Hematopoietic multipotent progenitor cell treated with erythropoietin and hydrocortisone succinate and interleukin-3 and kit ligand, for 4 days (in vitro differentiated cells): ENCODE measurements at regions not wholly inside any gene's neighbourhood (a gene's known extent, or its start where the extent isn't known, plus 50 kb on each side); places are given as distances from the start of the nearest gene placed in this dataset.
"Not testable (repeated sequence)": the region's sequence is repeated elsewhere in the genome, so short reads cannot be mapped to it uniquely, and the experiment has no call there.

Experiments used
- DNase-seq: peaks from one replicate; pipeline ENCODE4 v3.0.0-alpha.2; 2015

DNA sequence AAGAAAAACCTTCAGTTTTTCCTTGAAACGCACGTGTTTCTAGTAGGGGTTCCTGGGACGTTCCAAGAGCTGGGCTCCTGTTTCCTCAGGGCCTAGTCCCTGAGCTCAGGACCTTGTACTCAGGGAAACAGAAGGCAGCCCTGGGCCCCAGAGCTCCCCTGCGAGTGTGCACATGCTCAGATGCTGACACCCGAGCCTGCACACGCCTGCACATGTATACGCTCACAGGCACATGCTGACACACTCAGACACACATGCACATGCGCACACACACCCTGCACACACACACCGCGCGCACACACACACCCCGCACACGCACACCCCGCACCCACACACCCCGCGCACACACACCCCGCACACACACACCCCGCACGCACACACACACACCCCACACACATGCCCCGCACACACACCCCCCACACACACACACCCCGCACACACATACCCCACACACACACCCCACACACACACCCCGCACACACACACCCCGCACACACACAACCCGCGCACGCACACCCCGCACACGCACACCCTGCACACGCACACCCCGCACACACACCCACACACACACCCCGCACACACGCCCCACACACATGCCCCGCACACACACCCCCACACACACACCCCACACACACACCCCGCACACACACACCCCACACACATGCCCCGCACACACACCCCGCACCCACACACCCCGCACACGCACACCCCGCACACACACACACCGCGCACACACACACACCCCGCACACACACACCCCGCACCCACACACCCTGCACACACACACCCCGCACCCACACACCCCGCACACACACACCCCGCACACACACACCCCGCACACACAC is 52.2 kb downstream of the CALML3 start:
- DNase-seq, result peak; percentile 35

- DNase-seq, result not testable (repeated sequence)
Measured at GRCh38 chr10:5580038-5580428, 55.3 kb downstream of the CALML3 start.

DNA sequence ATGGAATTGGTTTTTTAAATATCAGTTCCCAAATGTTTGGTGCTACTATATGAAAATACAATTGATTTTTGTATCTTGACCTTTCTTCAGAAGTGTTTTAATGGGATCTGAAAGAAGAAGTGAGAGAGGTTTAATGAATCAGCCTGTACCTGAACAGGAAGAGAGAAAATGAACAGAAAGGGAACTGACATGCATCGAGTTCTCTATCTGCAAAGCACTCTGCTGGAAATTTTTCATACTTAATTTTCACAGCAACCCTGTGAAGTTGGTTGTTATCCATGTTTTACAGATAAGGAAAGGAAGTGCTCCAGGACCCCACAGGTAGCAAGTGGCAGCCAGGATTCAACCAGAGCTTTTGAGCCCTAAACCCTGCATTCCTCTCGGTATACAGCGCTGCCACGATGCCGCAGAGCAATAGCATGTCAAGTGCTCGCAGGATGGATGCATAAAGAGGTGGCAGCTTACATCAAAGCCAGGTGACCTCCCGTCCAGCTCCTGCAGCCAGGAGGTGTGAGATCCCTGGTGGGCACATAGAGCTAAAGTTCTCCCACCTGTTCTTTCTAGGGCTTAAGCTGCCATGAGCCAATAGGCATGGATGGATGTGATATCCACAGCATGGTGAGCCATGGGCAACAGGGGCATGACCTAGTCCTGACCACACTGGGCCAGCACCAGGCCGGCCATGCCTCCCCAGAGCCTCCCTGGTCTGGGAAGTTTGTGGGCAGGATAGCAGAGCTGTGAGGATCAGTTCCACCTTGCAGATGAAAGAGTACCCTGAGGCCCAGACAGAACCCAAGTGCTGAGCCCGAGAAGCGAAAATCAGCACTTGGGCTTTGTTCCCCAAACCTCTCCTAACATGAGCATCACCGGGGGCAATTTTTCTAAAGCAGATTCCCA is 57.2 kb downstream of the CALML3 start:
- no peak for DNase-seq

GRCh38 chr10:5582736-5583135 is 58.0 kb downstream of the CALML3 start:
- peak; percentile 23 for DNase-seq

GRCh38 chr10:5583525-5584175 is 58.9 kb downstream of the CALML3 start:
- no peak for DNase-seq

GRCh38 chr10:5584895-5585516 is 60.2 kb downstream of the CALML3 start:
- no peak for DNase-seq

- DNase-seq, result no peak
Measured at GRCh38 chr10:5585517-5586206, 60.9 kb downstream of the CALML3 start.

GRCh38 chr10:5587151-5588079 is 62.7 kb downstream of the CALML3 start:
- no peak for DNase-seq

DNA sequence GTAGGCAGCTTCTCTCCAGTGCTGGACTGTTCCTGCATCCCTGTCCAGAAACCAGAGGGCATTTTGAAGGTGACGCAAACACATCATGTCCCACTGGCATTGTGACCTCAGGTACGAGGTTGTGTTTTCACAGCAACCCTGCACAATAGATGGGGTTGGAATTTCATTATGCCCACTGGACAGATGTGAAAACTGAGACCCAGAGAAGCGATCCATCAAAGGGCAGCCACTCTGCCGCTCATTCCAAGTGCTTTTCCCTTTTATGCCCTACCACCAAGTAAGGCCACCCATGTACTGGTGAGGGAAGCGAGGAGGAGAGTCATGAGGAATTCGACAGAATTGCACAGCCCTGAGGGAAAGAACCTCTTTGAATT is 63.3 kb downstream of the CALML3 start:
- DNase-seq, result no peak

GRCh38 chr10:5588603-5589002 is 63.8 kb downstream of the CALML3 start:
- no peak for DNase-seq
